Smooth muscle cell (in vitro differentiated cells): ENCODE measurements at regions not wholly inside any gene's neighbourhood (a gene's known extent, or its start where the extent isn't known, plus 50 kb on each side); places are given as distances from the start of the nearest gene placed in this dataset.

Experiments
- DNase-seq: peaks from one replicate; lab custom pipeline; 2025; ENCODE audit not compliant: unreplicated experiment; lab: John Stamatoyannopoulos, UW
- H2AFZ ChIP-seq: fragments of 200-600 bp; sonication (generic); 2 replicates; pipeline ENCODE4 v1.6.0; 2016; ENCODE audit warnings: antibody characterized with exemption, low read depth, mild to moderate bottlenecking
- H3F3A ChIP-seq: fragments of 200-600 bp; sonication (generic); 2 replicates; pipeline ENCODE4 v1.6.0; 2017; ENCODE audit warnings: antibody characterized with exemption, low read depth
- H3K27ac ChIP-seq: fragments of 200-600 bp; sonication (generic); 2 replicates; pipeline ENCODE4 v1.5.1; 2016; ENCODE audit warnings: low read depth, mild to moderate bottlenecking
- H3K27me3 ChIP-seq: fragments of 200-600 bp; sonication (generic); 2 replicates; pipeline ENCODE4 v1.6.1; 2016; ENCODE audit warnings: low read depth, mild to moderate bottlenecking
- H3K36me3 ChIP-seq: fragments of 200-600 bp; sonication (generic); 2 replicates; pipeline ENCODE4 v1.5.1; 2016; ENCODE audit warnings: low read depth
- H3K4me1 ChIP-seq: fragments of 200-600 bp; sonication (generic); 2 replicates; pipeline ENCODE4 v1.5.1; 2016; ENCODE audit warnings: low read depth
- H3K4me2 ChIP-seq: fragments of 200-600 bp; sonication (generic); 2 replicates; pipeline ENCODE4 v1.6.0; 2016; ENCODE audit warnings: mild to moderate bottlenecking
- H3K4me3 ChIP-seq: fragments of 200-600 bp; sonication (generic); 2 replicates; pipeline ENCODE4 v1.5.1; 2016; ENCODE audit warnings: mild to moderate bottlenecking
- H3K79me2 ChIP-seq: fragments of 200-600 bp; sonication (generic); 2 replicates; pipeline ENCODE4 v1.6.0; 2016; ENCODE audit warnings: low read depth, mild to moderate bottlenecking
- H3K9ac ChIP-seq: fragments of 200-600 bp; sonication (generic); 2 replicates; pipeline ENCODE4 v1.6.0; 2016; ENCODE audit warnings: low read depth
- H3K9me3 ChIP-seq: fragments of 200-600 bp; sonication (generic); replicated peaks from 2 replicates; pipeline ENCODE4 v1.5.1; 2016; ENCODE audit warnings: low read depth
- H4K20me1 ChIP-seq: fragments of 200-600 bp; sonication (generic); 2 replicates; pipeline ENCODE4 v1.6.0; 2016; ENCODE audit warnings: low read depth
- CTCF ChIP-seq: fragments of 200-600 bp; sonication (generic); IDR thresholded peaks from 2 replicates; pipeline ENCODE4 v1.5.1; 2017; ENCODE audit warnings: borderline replicate concordance, mild to moderate bottlenecking, antibody characterized with exemption; ENCODE audit not compliant: insufficient read depth, poor library complexity, severe bottlenecking
- WGBS: methylation state at CpG from one replicate; pipeline ENCODE4 v1.1.7; 2016; ENCODE audit warnings: low lambda C conversion rate; 5-methylcytosine and 5-hydroxymethylcytosine counted together

- Histone ChIP-seq H3K4me1 (no peaks in the 10 kb centered on the region), H3K4me2 (no peak overlapping the region), H3F3A (no peaks in the 10 kb centered on the region), H3K27ac (no peak overlapping the region), H3K27me3 (no peaks in the 10 kb centered on the region), H4K20me1 (no peaks in the 10 kb centered on the region), H2AFZ (no peak overlapping the region), H3K9ac (no peak overlapping the region), H3K9me3 (no peaks in the 10 kb centered on the region), H3K36me3 (no peaks in the 10 kb centered on the region), H3K79me2 (no peaks in the 10 kb centered on the region), H3K4me3 (no peak overlapping the region)
- no peak for DNase-seq
- TF ChIP-seq CTCF = no peak
- 92% methylated on average over 1 of the region's 1 CpG for WGBS
These were observed 376.5 kb upstream of the SORCS1 start for GRCh38 chr10:107540981-107541380.

- Histone ChIP-seq H3K27ac (no peak overlapping the region), H3K79me2 (no peaks in the 10 kb centered on the region), H3K4me2 (no peak overlapping the region), H4K20me1 (no peaks in the 10 kb centered on the region), H3K4me1 (no peaks in the 10 kb centered on the region), H3K4me3 (no peak overlapping the region), H3K36me3 (no peaks in the 10 kb centered on the region), H3K9me3 (no peaks in the 10 kb centered on the region), H2AFZ (no peak overlapping the region), H3K27me3 (no peaks in the 10 kb centered on the region), H3K9ac (no peak overlapping the region), H3F3A (no peaks in the 10 kb centered on the region)
- 42% methylated on average over 2 of the region's 2 CpGs for WGBS
- DNase-seq = no peak
- TF ChIP-seq CTCF = no peak
These were observed 364.8 kb upstream of the SORCS1 start for GRCh38 chr10:107529350-107529749.

GRCh38 chr10:107520348-107520747 lies 355.8 kb upstream of the SORCS1 start:
- Histone ChIP-seq H3K9me3 (no peaks in the 10 kb centered on the region), H3K27ac (no peak overlapping the region), H3K36me3 (no peaks in the 10 kb centered on the region), H3K4me2 (no peak overlapping the region), H3F3A (no peaks in the 10 kb centered on the region), H3K9ac (no peak overlapping the region), H3K4me3 (no peak overlapping the region), H3K79me2 (no peaks in the 10 kb centered on the region), H2AFZ (no peak overlapping the region), H4K20me1 (no peaks in the 10 kb centered on the region), H3K4me1 (no peaks in the 10 kb centered on the region), H3K27me3 (no peaks in the 10 kb centered on the region)
- TF ChIP-seq CTCF = no peak
- no peak for DNase-seq
- WGBS = 96% methylated on average over 4 of the region's 4 CpGs

GRCh38 chr10:107517811-107518210 lies 353.3 kb upstream of the SORCS1 start:
- H2AFZ ChIP-seq = no peak overlapping the region
- whole genome bisulfite sequencing = 75% methylated on average over 4 of the region's 4 CpGs
- H4K20me1 ChIP-seq = no peaks in the 10 kb centered on the region
- H3K9me3 ChIP-seq = no peaks in the 10 kb centered on the region
- H3K27ac ChIP-seq = no peak overlapping the region
- no peaks in the 10 kb centered on the region for H3K79me2 ChIP-seq
- no peak overlapping the region for H3K9ac ChIP-seq
- no peaks in the 10 kb centered on the region for H3F3A ChIP-seq
- no peaks in the 10 kb centered on the region for H3K27me3 ChIP-seq
- no peak for TF ChIP-seq CTCF
- H3K36me3 ChIP-seq = no peaks in the 10 kb centered on the region
- no peaks in the 10 kb centered on the region for H3K4me1 ChIP-seq
- H3K4me3 ChIP-seq = no peak overlapping the region
- H3K4me2 ChIP-seq = no peak overlapping the region
- no peak for DNase-seq
